ENCODE measurements at regions not wholly inside any gene's neighbourhood (a gene's known extent, or its start where the extent isn't known, plus 50 kb on each side); places are given as distances from the start of the nearest gene placed in this dataset.

GRCh38 chr3:194971009-194971408 is 285.3 kb downstream of the FAM43A start:
- peaks cover 17% of the 10 kb centered on the region for H3K27me3 ChIP-seq (ENCODE audit: control insufficient read depth, insufficient read depth, low read length)
- no peak for TF ChIP-seq CTCF (IDR thresholded peaks at IDR 0.05; ENCODE audit: insufficient read depth, low read length, poor library complexity, severe bottlenecking)
- DNase-seq (ENCODE audit: low read depth): no peak
- H3K36me3 ChIP-seq (ENCODE audit: control insufficient read depth, insufficient read depth, low read length): no peaks in the 10 kb centered on the region
- H3K4me3 ChIP-seq (ENCODE audit: low read depth, low read length): no peak overlapping the region

- no peak overlapping the region for H3K4me3 ChIP-seq (ENCODE audit: low read depth, low read length)
- no peak for TF ChIP-seq CTCF (IDR thresholded peaks at IDR 0.05; ENCODE audit: insufficient read depth, low read length, poor library complexity, severe bottlenecking)
- H3K27me3 ChIP-seq (ENCODE audit: control insufficient read depth, insufficient read depth, low read length): peaks cover 17% of the 10 kb centered on the region
- H3K36me3 ChIP-seq (ENCODE audit: control insufficient read depth, insufficient read depth, low read length): no peaks in the 10 kb centered on the region
- DNase-seq (ENCODE audit: low read depth): no peak
Measured at GRCh38 chr3:194971965-194972364, 286.3 kb downstream of the FAM43A start.

GRCh38 chr3:194972641-194973040 is 287.0 kb downstream of the FAM43A start:
- Histone ChIP-seq H3K27me3 (ENCODE audit: control insufficient read depth, insufficient read depth, low read length) (peaks cover 12% of the 10 kb centered on the region), H3K36me3 (ENCODE audit: control insufficient read depth, insufficient read depth, low read length) (no peaks in the 10 kb centered on the region), H3K4me3 (ENCODE audit: low read depth, low read length) (no peak overlapping the region)
- no peak for DNase-seq (ENCODE audit: low read depth)
- TF ChIP-seq CTCF (IDR thresholded peaks at IDR 0.05; ENCODE audit: insufficient read depth, low read length, poor library complexity, severe bottlenecking): no peak

GRCh38 chr3:194973366-194974000 is 287.8 kb downstream of the FAM43A start:
- H3K36me3 ChIP-seq (ENCODE audit: control insufficient read depth, insufficient read depth, low read length): no peaks in the 10 kb centered on the region
- H3K4me3 ChIP-seq (ENCODE audit: low read depth, low read length): no peak overlapping the region
- peaks cover 10% of the 10 kb centered on the region for H3K27me3 ChIP-seq (ENCODE audit: control insufficient read depth, insufficient read depth, low read length)
- TF ChIP-seq CTCF (IDR thresholded peaks at IDR 0.05; ENCODE audit: insufficient read depth, low read length, poor library complexity, severe bottlenecking): no peak
- no peak for DNase-seq (ENCODE audit: low read depth)

- peaks cover 11% of the 10 kb centered on the region for H3K27me3 ChIP-seq (ENCODE audit: control insufficient read depth, insufficient read depth, low read length)
- H3K36me3 ChIP-seq (ENCODE audit: control insufficient read depth, insufficient read depth, low read length): no peaks in the 10 kb centered on the region
- TF ChIP-seq CTCF (IDR thresholded peaks at IDR 0.05; ENCODE audit: insufficient read depth, low read length, poor library complexity, severe bottlenecking): no peak
- H3K4me3 ChIP-seq (ENCODE audit: low read depth, low read length): no peak overlapping the region
- DNase-seq (ENCODE audit: low read depth): no peak
Measured at GRCh38 chr3:194974468-194975135, 288.9 kb downstream of the FAM43A start.

- Histone ChIP-seq H3K4me3 (ENCODE audit: low read depth, low read length) (no peak overlapping the region), H3K27me3 (ENCODE audit: control insufficient read depth, insufficient read depth, low read length) (peaks cover 9% of the 10 kb centered on the region), H3K36me3 (ENCODE audit: control insufficient read depth, insufficient read depth, low read length) (no peaks in the 10 kb centered on the region)
- no peak for DNase-seq (ENCODE audit: low read depth)
- no peak for TF ChIP-seq CTCF (IDR thresholded peaks at IDR 0.05; ENCODE audit: insufficient read depth, low read length, poor library complexity, severe bottlenecking)
Measured at GRCh38 chr3:194976049-194976451, 290.4 kb downstream of the FAM43A start.
